Right atrium auricular region (tissue), 2 donors: ENCODE measurements at regions not wholly inside any gene's neighbourhood (a gene's known extent, or its start where the extent isn't known, plus 50 kb on each side); places are given as distances from the start of the nearest gene placed in this dataset.
"Not testable (repeated sequence)": the region's sequence is repeated elsewhere in the genome, so short reads cannot be mapped to it uniquely, and the experiment has no call there.

Experiments
- DNase-seq: peaks from one replicate; pipeline ENCODE4 v3.0.0-alpha.2; 2019; ENCODE audit warnings: low spot score
- H3K27ac ChIP-seq, 2 donors: fragments of 200-600 bp; sonication (generic); 1 replicate in 1 of 2; 2 replicates in 1 of 2; pipeline ENCODE4 v1.5.1; 2016 to 2019
- H3K27me3 ChIP-seq, 2 donors: fragments of 200-600 bp; sonication (generic); one replicate each; pipeline versions ENCODE4 v1.5.1 to v1.6.0; 2017 to 2019
- H3K36me3 ChIP-seq: fragments of 200-600 bp; sonication (generic); one replicate; pipeline ENCODE4 v1.5.1; 2016
- H3K4me1 ChIP-seq, 2 donors: fragments of 200-600 bp; sonication (generic); one replicate each; pipeline versions ENCODE4 v1.5.1 to v1.6.0; 2017 to 2019
- H3K4me3 ChIP-seq, 2 donors: fragments of 200-600 bp; sonication (generic); 1 replicate in 1 of 2; 2 replicates in 1 of 2; pipeline ENCODE4 v1.5.1; 2017 to 2019; ENCODE audit warnings: mild to moderate bottlenecking in 1 of 2, moderate library complexity in 1 of 2
- H3K9me3 ChIP-seq, 2 donors: fragments of 200-600 bp; sonication (generic); one replicate each; pipeline ENCODE4 v1.5.1; 2019
- TF ChIP-seq, protein P1 (sequence below), 2 donors: fragments of 200-600 bp; sonication (generic); IDR thresholded peaks; one replicate each; pipeline ENCODE4 v1.5.1; 2019; ENCODE audit warnings: antibody characterized with exemption in 2 of 2

GRCh38 chr21:43286196-43286595 is 117.4 kb downstream of the CRYAA start:
- no peaks in the 10 kb centered on the region for H3K27me3 ChIP-seq
- H3K27ac ChIP-seq: no peak overlapping the region
- DNase-seq: no peak
- no peaks in the 10 kb centered on the region for H3K9me3 ChIP-seq
- no peaks in the 10 kb centered on the region for H3K4me1 ChIP-seq
- H3K4me3 ChIP-seq: no peak overlapping the region
- no peaks in the 10 kb centered on the region for H3K36me3 ChIP-seq
- TF ChIP-seq, protein P1, sequence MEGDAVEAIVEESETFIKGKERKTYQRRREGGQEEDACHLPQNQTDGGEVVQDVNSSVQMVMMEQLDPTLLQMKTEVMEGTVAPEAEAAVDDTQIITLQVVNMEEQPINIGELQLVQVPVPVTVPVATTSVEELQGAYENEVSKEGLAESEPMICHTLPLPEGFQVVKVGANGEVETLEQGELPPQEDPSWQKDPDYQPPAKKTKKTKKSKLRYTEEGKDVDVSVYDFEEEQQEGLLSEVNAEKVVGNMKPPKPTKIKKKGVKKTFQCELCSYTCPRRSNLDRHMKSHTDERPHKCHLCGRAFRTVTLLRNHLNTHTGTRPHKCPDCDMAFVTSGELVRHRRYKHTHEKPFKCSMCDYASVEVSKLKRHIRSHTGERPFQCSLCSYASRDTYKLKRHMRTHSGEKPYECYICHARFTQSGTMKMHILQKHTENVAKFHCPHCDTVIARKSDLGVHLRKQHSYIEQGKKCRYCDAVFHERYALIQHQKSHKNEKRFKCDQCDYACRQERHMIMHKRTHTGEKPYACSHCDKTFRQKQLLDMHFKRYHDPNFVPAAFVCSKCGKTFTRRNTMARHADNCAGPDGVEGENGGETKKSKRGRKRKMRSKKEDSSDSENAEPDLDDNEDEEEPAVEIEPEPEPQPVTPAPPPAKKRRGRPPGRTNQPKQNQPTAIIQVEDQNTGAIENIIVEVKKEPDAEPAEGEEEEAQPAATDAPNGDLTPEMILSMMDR (IDR thresholded peaks at IDR 0.05): no peak

DNA sequence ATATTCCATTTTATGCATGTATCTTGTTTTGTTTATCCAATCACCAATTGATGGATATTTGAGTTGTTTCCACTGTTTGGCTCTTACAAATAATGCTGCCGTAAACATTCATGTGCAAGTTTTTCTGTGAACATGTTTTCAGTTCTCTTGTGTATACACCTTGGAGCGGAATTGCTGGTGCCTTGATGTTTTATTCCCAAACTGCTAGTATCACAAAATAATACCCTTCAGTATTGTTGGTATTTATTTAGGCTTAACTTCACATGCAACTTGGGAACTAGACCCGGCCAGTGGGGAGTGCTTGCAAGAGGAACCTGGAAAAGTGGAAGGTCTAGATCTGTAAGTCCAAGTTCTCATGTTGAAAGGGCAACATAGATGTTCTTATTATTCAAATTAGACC is 115.9 kb downstream of the CRYAA start:
- Histone ChIP-seq H3K9me3 (no peaks in the 10 kb centered on the region), H3K4me1 (no peaks in the 10 kb centered on the region), H3K27me3 (no peaks in the 10 kb centered on the region), H3K36me3 (no peaks in the 10 kb centered on the region), H3K27ac (no peak overlapping the region), H3K4me3 (no peak overlapping the region)
- no peak for DNase-seq
- TF ChIP-seq, protein P1 (IDR thresholded peaks at IDR 0.05): no peak

DNA sequence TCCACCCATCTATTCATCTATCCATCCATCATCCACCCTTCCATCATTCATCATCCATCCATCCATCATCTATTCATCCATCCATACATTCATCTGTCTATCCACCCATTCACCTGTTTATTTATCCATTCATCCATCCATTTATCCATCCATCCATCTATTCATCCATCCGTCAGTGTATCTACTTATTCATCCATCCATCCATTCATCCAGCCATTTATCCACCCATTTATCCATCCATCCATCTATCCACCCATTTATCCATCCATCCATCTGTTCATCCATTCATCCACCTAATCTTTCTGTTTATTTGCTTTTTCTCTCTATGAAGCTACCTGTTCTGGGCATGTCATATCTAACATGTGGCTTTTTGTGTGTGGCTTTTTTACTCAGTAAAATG is 115.4 kb downstream of the CRYAA start:
- DNase-seq: no peak
- Histone ChIP-seq H3K27ac (no peak overlapping the region), H3K4me3 (no peak overlapping the region), H3K9me3 (no peaks in the 10 kb centered on the region), H3K27me3 (no peaks in the 10 kb centered on the region), H3K36me3 (no peaks in the 10 kb centered on the region), H3K4me1 (peaks cover 0 to under 1% of the 10 kb centered on the region in 2 donors)
- TF ChIP-seq, protein P1 (IDR thresholded peaks at IDR 0.05): no peak

- H3K4me1 ChIP-seq, H3K9me3 ChIP-seq, H3K4me3 ChIP-seq, H3K27ac ChIP-seq, H3K27me3 ChIP-seq, H3K36me3 ChIP-seq, DNase-seq: not testable (repeated sequence)
Observed at GRCh38 chr21:43283925-43284221, 115.1 kb downstream of the CRYAA start.

GRCh38 chr21:43283136-43283924 is 114.5 kb downstream of the CRYAA start:
- no peak for DNase-seq
- Histone ChIP-seq H3K27me3 (no peaks in the 10 kb centered on the region), H3K36me3 (no peaks in the 10 kb centered on the region), H3K4me3 (no peak overlapping the region), H3K27ac (no peak overlapping the region), H3K4me1 (peaks cover 0 to 9% of the 10 kb centered on the region in 2 donors), H3K9me3 (no peaks in the 10 kb centered on the region)
- TF ChIP-seq, protein P1 (IDR thresholded peaks at IDR 0.05): no peak

DNA sequence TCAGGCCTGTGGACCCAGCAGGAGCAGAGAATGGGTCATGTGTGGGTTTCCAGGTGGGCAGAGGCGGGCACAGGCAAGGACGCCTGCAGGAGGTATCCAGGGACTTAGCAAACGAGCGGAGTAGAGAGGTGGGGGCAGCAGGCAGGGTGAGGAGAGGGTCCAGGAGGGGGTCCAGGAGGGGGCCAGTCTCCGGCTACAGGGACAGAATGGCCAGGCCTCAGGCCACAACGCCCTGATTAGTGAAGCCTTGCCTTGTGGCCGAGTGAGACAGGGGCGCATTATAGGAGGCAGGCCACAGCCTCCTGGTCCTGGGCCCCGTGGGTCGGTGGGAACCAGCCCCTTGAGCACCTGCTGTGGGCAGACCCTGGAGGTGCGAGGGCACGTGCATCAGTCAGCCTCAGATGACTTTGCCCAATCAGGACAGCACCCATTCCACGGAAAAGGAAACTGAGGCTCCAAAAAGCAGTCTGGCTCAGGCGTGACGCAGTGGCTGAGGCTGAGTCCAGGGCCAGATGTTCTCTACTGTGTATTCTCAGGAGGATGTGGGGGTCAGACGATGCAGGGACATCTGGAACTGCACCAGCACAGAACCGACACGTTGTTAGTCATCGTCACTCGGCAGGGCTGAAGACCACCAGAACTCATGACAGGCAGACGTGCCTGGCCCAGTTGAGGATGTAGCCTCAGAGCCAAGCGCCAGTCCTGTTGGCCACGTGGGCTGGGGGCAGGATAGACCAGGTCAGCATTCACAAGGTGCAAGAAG is 113.7 kb downstream of the CRYAA start:
- H3K36me3 ChIP-seq: no peaks in the 10 kb centered on the region
- no peak for DNase-seq
- no peak overlapping the region for H3K27ac ChIP-seq
- no peak overlapping the region for H3K4me3 ChIP-seq
- H3K4me1 ChIP-seq: peaks cover 0 to 15% of the 10 kb centered on the region in 2 donors
- H3K9me3 ChIP-seq: no peaks in the 10 kb centered on the region
- no peaks in the 10 kb centered on the region for H3K27me3 ChIP-seq
- TF ChIP-seq, protein P1 (IDR thresholded peaks at IDR 0.05): no peak
